Upper lobe of left lung (tissue), 4 donors: ENCODE measurements at regions not wholly inside any gene's neighbourhood (a gene's known extent, or its start where the extent isn't known, plus 50 kb on each side); places are given as distances from the start of the nearest gene placed in this dataset.
"Not testable (repeated sequence)": the region's sequence is repeated elsewhere in the genome, so short reads cannot be mapped to it uniquely, and the experiment has no call there.

Source experiments
- EP300 ChIP-seq, 4 donors: sonication (generic); formaldehyde crosslinking; IDR thresholded peaks; one replicate each; pipeline ENCODE4 v1.5.1; 2017; ENCODE audit warnings: antibody characterized with exemption in 4 of 4, control low read depth in 2 of 4
- POLR2A ChIP-seq, 4 donors: fragments of 450-650 bp; IDR thresholded peaks; one replicate each; pipeline ENCODE4 v1.5.1; 2016 to 2017; ENCODE audit warnings: antibody characterized with exemption in 4 of 4, mild to moderate bottlenecking in 2 of 4
- POLR2AphosphoS5 ChIP-seq, 2 donors: sonication (generic); formaldehyde crosslinking; IDR thresholded peaks; one replicate each; pipeline ENCODE4 v1.5.1; 2017; ENCODE audit warnings: antibody characterized with exemption in 2 of 2
- TF ChIP-seq, protein P1 (sequence below), 6 experiments: fragments of 450-650 bp in 4 of 6; fragments of 200-600 bp in 2 of 6; sonication (generic) in 2 of 6; IDR thresholded peaks; one replicate each; pipeline ENCODE4 v1.5.1; 2016 to 2019; ENCODE audit warnings: antibody characterized with exemption in 6 of 6

DNA sequence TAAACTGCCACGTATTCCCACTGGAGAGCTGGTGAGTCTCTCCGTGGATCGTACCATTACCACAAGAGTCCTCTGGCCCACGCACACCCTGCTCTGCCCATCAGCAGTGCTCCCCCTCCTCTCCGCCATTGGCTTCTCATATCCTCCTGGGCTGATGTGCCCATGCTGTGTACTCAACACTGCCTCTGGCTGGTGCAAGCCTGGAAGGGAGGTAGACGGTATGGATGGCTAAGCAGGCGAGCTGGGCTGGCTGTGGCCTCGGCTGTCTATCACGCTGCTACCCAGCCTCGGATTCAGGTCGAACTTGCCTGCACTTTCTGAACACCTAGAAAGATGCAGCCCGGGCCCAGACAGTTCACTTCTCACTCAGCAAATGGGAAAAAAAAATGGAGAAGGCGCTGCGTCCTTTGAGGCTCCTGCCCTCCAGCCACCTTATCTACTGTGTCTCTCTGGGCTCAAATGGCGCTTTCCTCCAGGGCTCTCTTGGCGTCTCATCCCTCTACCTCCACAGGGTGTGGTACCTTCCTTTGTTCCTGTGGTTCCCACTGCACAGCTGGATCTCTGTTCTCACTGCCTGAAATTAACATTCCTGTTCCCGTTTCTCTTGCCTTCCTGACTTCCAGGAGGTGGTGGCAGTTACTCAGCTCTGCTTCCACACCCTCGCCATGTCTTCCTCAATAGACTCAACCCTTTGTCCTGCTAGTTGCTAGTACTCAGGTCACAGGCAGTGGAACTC is 262.3 kb upstream of the PLGLB1 start:
- TF ChIP-seq, protein P1, sequence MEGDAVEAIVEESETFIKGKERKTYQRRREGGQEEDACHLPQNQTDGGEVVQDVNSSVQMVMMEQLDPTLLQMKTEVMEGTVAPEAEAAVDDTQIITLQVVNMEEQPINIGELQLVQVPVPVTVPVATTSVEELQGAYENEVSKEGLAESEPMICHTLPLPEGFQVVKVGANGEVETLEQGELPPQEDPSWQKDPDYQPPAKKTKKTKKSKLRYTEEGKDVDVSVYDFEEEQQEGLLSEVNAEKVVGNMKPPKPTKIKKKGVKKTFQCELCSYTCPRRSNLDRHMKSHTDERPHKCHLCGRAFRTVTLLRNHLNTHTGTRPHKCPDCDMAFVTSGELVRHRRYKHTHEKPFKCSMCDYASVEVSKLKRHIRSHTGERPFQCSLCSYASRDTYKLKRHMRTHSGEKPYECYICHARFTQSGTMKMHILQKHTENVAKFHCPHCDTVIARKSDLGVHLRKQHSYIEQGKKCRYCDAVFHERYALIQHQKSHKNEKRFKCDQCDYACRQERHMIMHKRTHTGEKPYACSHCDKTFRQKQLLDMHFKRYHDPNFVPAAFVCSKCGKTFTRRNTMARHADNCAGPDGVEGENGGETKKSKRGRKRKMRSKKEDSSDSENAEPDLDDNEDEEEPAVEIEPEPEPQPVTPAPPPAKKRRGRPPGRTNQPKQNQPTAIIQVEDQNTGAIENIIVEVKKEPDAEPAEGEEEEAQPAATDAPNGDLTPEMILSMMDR (IDR thresholded peaks at IDR 0.05): not testable (repeated sequence)
- TF ChIP-seq POLR2A, EP300, POLR2AphosphoS5 (IDR thresholded peaks at IDR 0.05): not testable (repeated sequence)
